ENCODE measurements at regions not wholly inside any gene's neighbourhood (a gene's known extent, or its start where the extent isn't known, plus 50 kb on each side); places are given as distances from the start of the nearest gene placed in this dataset.

GRCh38 chr4:60897415-60897814 lies 302.7 kb upstream of the ADGRL3 start:
- TF ChIP-seq CTCF (IDR thresholded peaks at IDR 0.05): no peak
- no peak for TF ChIP-seq POLR2A (IDR thresholded peaks at IDR 0.05)

All from right lobe of liver (tissue), 4 donors.